Mesothelial cell of epicardium (in vitro differentiated cells): ENCODE measurements at regions not wholly inside any gene's neighbourhood (a gene's known extent, or its start where the extent isn't known, plus 50 kb on each side); places are given as distances from the start of the nearest gene placed in this dataset.

Source experiments
- DNase-seq, 2 experiments: peaks; one replicate each; pipeline ENCODE4 v3.0.0; 2021; ENCODE audit warnings: low spot score in 2 of 2; ENCODE audit not compliant: unreplicated experiment in 2 of 2
- H3K27ac Mint-ChIP-seq: 2 replicates; pipeline ENCODE4 v1.8.0; 2021; ENCODE audit warnings: mixed read lengths
- H3K27me3 Mint-ChIP-seq: 2 replicates; pipeline ENCODE4 v1.8.0; 2021; ENCODE audit warnings: low read depth, mixed read lengths
- H3K36me3 Mint-ChIP-seq: 2 replicates; pipeline ENCODE4 v1.8.0; 2021; ENCODE audit warnings: mixed read lengths
- H3K4me1 Mint-ChIP-seq: 2 replicates; pipeline ENCODE4 v1.8.0; 2021; ENCODE audit warnings: mixed read lengths
- H3K4me3 Mint-ChIP-seq: 2 replicates; pipeline ENCODE4 v1.8.0; 2021; ENCODE audit warnings: mild to moderate bottlenecking, moderate library complexity, mixed read lengths
- H3K9me3 Mint-ChIP-seq: 2 replicates; pipeline ENCODE4 v1.8.0; 2021; ENCODE audit warnings: mixed read lengths
- CTCF ChIP-seq: fragments of 200-600 bp; sonication (generic); IDR thresholded peaks from one replicate; pipeline ENCODE4 v1.5.0; 2021; ENCODE audit warnings: antibody characterized with exemption; ENCODE audit not compliant: unreplicated experiment

GRCh38 chr13:34826432-34826831 lies 115.6 kb upstream of the NBEA start:
- no peaks in the 10 kb centered on the region for H3K36me3 Mint-ChIP-seq
- no peak overlapping the region for H3K27ac Mint-ChIP-seq
- peaks cover 5% of the 10 kb centered on the region for H3K27me3 Mint-ChIP-seq
- DNase-seq, result no peak
- H3K4me3 Mint-ChIP-seq, result no peak overlapping the region
- H3K9me3 Mint-ChIP-seq, result peaks cover 17% of the 10 kb centered on the region
- no peak for TF ChIP-seq CTCF
- H3K4me1 Mint-ChIP-seq, result peaks cover 33% of the 10 kb centered on the region

DNA sequence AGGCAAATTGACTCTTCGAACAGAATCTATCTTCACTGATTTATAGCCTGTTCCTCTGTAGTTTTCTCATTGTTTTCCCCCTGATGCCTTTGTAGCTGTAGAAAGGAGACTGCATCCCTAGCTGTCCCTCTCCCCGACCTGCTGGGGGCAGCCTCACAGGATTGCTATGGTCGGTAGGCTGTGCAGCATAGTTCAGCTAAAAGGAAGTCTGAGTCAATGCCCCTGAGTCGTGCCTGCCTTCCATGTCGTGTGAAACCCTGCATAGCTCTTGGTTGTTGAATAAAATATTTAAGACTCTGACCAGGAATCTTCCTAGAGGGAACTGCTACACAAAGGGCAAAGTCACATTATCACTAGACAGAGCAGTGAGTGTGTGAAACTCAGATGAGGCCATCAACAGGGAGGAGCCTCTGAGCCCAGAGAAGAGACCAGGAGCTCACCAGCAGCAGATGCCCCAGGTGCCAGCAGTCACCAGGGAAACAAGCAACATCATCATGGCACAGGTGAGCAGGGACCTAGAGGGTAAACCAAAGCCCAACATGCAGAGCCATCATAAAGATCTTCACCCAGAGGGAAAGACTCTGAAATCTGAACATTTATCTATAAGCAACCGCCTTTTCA lies 108.4 kb upstream of the NBEA start:
- no peak for TF ChIP-seq CTCF
- no peak for DNase-seq
- Mint-ChIP-seq H3K9me3 (peaks cover 38% of the 10 kb centered on the region), H3K4me1 (no peaks in the 10 kb centered on the region), H3K27ac (no peak overlapping the region), H3K36me3 (peaks cover 3% of the 10 kb centered on the region), H3K4me3 (no peak overlapping the region), H3K27me3 (peaks cover 5% of the 10 kb centered on the region)

GRCh38 chr13:34842466-34842865 lies 99.6 kb upstream of the NBEA start:
- H3K36me3 Mint-ChIP-seq, result no peaks in the 10 kb centered on the region
- no peak overlapping the region for H3K4me3 Mint-ChIP-seq
- no peak for DNase-seq
- H3K27me3 Mint-ChIP-seq, result no peaks in the 10 kb centered on the region
- TF ChIP-seq CTCF, result no peak
- peaks cover under 1% of the 10 kb centered on the region for H3K4me1 Mint-ChIP-seq
- H3K27ac Mint-ChIP-seq, result no peak overlapping the region
- H3K9me3 Mint-ChIP-seq, result peaks cover 4% of the 10 kb centered on the region

DNA sequence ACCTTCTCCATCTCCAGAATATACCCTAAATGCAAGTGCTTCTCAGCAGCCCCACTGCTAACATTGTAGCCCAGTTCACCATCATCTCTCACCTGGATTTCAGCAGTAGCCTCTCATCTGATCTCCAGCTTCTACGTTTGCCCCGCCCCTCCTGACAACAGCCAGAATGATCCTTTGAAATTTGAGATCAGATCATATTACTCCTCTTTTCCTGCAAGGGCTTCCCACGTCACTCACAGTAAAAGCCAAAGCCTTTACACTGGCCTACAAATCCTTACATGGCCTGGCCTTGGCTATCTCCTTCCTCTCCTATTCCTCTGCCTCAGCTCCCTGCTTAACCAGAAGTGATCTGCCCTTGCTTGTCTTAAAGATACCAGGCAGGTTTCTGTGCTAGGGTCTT lies 94.3 kb upstream of the NBEA start:
- TF ChIP-seq CTCF, result no peak
- H3K4me1 Mint-ChIP-seq, result peaks cover 7% of the 10 kb centered on the region
- no peaks in the 10 kb centered on the region for H3K36me3 Mint-ChIP-seq
- H3K27me3 Mint-ChIP-seq, result no peaks in the 10 kb centered on the region
- no peak overlapping the region for H3K4me3 Mint-ChIP-seq
- no peak overlapping the region for H3K27ac Mint-ChIP-seq
- DNase-seq, result no peak
- no peaks in the 10 kb centered on the region for H3K9me3 Mint-ChIP-seq

DNA sequence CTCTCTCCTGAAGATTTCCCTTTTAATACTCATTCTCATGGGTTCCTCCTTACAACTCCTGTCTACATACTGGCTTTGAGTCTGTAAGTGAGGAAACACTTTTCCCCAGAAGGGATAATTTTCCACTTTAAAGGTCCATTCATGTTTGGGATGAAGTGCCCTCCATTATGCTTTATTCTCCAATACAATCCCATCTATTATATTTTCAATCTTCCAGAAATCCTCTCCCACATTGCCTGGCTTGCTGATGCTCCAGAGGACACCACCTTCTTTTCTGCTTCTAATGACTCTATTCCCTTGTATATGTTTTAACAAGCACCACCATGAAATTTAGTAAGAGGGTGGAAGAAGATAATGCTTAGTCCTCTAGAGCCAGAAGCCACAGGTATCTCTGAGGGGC lies 92.7 kb upstream of the NBEA start:
- Mint-ChIP-seq H3K36me3 (no peaks in the 10 kb centered on the region), H3K27me3 (no peaks in the 10 kb centered on the region), H3K9me3 (no peaks in the 10 kb centered on the region), H3K4me1 (peaks cover 8% of the 10 kb centered on the region), H3K4me3 (no peak overlapping the region), H3K27ac (no peak overlapping the region)
- no peak for DNase-seq
- TF ChIP-seq CTCF, result no peak

- Mint-ChIP-seq H3K36me3 (no peaks in the 10 kb centered on the region), H3K27ac (no peak overlapping the region), H3K9me3 (no peaks in the 10 kb centered on the region), H3K4me1 (peaks cover 6% of the 10 kb centered on the region), H3K27me3 (no peaks in the 10 kb centered on the region), H3K4me3 (no peak overlapping the region)
- no peak for DNase-seq
- no peak for TF ChIP-seq CTCF
Measured at GRCh38 chr13:34853161-34853560, 88.9 kb upstream of the NBEA start.
